ENCODE measurements at regions not wholly inside any gene's neighbourhood (a gene's known extent, or its start where the extent isn't known, plus 50 kb on each side); places are given as distances from the start of the nearest gene placed in this dataset.

GRCh38 chr9:75369989-75370388, 281.7 kb downstream of the OSTF1 start:
- no peak for TF ChIP-seq EZH2phosphoT487 (IDR thresholded peaks at IDR 0.05; ENCODE audit: borderline replicate concordance)
- TF ChIP-seq POLR2AphosphoS5 (IDR thresholded peaks at IDR 0.05; ENCODE audit: low read depth, low read length): no peak
- no peak for TF ChIP-seq FOSL1 (IDR thresholded peaks at IDR 0.05; ENCODE audit: low read depth)
- TF ChIP-seq, protein P1, sequence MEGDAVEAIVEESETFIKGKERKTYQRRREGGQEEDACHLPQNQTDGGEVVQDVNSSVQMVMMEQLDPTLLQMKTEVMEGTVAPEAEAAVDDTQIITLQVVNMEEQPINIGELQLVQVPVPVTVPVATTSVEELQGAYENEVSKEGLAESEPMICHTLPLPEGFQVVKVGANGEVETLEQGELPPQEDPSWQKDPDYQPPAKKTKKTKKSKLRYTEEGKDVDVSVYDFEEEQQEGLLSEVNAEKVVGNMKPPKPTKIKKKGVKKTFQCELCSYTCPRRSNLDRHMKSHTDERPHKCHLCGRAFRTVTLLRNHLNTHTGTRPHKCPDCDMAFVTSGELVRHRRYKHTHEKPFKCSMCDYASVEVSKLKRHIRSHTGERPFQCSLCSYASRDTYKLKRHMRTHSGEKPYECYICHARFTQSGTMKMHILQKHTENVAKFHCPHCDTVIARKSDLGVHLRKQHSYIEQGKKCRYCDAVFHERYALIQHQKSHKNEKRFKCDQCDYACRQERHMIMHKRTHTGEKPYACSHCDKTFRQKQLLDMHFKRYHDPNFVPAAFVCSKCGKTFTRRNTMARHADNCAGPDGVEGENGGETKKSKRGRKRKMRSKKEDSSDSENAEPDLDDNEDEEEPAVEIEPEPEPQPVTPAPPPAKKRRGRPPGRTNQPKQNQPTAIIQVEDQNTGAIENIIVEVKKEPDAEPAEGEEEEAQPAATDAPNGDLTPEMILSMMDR (IDR thresholded peaks at IDR 0.05 in 2 of 3, conservative IDR thresholded peaks at IDR 0.05 in 1 of 3; ENCODE audit: borderline replicate concordance in 1 of 3, insufficient read depth in 1 of 3, low read depth in 2 of 3, low read length in 2 of 3): no peak
- no peak for TF ChIP-seq POLR2A (IDR thresholded peaks at IDR 0.05; ENCODE audit: borderline replicate concordance, extremely low read depth, insufficient read depth, insufficient read length)
- no peak for TF ChIP-seq EZH2 (IDR thresholded peaks at IDR 0.05)
- no peak for TF ChIP-seq SRF (IDR thresholded peaks at IDR 0.05; ENCODE audit: low read depth)
- TF ChIP-seq TCF7L2 (IDR thresholded peaks at IDR 0.05; ENCODE audit: borderline replicate concordance, extremely low read depth, insufficient read depth, insufficient read length): no peak
- TF ChIP-seq, protein P2, sequence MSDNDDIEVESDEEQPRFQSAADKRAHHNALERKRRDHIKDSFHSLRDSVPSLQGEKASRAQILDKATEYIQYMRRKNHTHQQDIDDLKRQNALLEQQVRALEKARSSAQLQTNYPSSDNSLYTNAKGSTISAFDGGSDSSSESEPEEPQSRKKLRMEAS (IDR thresholded peaks at IDR 0.05): no peak
- no peak for TF ChIP-seq YY1 (IDR thresholded peaks at IDR 0.05; ENCODE audit: extremely low read depth, insufficient replicate concordance, low read depth, low read length)
